Testis (tissue), 2 donors: ENCODE measurements at regions not wholly inside any gene's neighbourhood (a gene's known extent, or its start where the extent isn't known, plus 50 kb on each side); places are given as distances from the start of the nearest gene placed in this dataset.

Experiments
- POLR2A ChIP-seq: fragments of 450-650 bp; IDR thresholded peaks from one replicate; pipeline ENCODE4 v1.6.1; 2017; ENCODE audit warnings: antibody characterized with exemption, mild to moderate bottlenecking, moderate library complexity
- TF ChIP-seq, protein P1 (sequence below), 3 experiments: fragments of 450-650 bp in 2 of 3; fragments of 200-600 bp in 1 of 3; sonication (generic) in 1 of 3; IDR thresholded peaks; one replicate each; pipeline ENCODE4 v1.5.1; 2016 to 2019; ENCODE audit warnings: antibody characterized with exemption in 3 of 3, mild to moderate bottlenecking in 2 of 3, moderate library complexity in 1 of 3

DNA sequence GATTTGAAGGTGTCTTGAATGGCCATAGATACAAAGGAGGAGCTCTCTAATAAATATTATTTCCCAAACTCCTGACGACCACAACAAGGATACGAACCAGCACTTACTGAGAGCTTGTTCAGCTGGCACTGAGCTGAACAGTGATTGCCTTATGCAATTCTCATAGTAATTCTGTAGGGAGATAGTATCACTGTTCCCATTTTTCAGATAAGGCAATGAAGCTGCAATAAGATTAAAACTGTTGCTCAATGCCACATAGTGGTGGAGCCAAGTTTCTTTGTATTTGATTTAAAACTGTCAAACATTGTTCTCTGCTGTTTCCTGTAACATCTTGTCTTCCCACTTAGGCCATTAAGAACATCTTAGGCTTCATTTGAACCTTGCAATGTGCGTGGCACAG, 163.9 kb downstream of the RPLP1 start:
- TF ChIP-seq, protein P1, sequence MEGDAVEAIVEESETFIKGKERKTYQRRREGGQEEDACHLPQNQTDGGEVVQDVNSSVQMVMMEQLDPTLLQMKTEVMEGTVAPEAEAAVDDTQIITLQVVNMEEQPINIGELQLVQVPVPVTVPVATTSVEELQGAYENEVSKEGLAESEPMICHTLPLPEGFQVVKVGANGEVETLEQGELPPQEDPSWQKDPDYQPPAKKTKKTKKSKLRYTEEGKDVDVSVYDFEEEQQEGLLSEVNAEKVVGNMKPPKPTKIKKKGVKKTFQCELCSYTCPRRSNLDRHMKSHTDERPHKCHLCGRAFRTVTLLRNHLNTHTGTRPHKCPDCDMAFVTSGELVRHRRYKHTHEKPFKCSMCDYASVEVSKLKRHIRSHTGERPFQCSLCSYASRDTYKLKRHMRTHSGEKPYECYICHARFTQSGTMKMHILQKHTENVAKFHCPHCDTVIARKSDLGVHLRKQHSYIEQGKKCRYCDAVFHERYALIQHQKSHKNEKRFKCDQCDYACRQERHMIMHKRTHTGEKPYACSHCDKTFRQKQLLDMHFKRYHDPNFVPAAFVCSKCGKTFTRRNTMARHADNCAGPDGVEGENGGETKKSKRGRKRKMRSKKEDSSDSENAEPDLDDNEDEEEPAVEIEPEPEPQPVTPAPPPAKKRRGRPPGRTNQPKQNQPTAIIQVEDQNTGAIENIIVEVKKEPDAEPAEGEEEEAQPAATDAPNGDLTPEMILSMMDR (IDR thresholded peaks at IDR 0.05): no peak
- no peak for TF ChIP-seq POLR2A
